ENCODE measurements at regions not wholly inside any gene's neighbourhood (a gene's known extent, or its start where the extent isn't known, plus 50 kb on each side); places are given as distances from the start of the nearest gene placed in this dataset.

GRCh38 chr3:18016366-18016765 is 273.9 kb upstream of the TBC1D5 start:
- Histone ChIP-seq H3K27ac (ENCODE audit: low read depth, low read length) (no peak overlapping the region), H3K9me3 (ENCODE audit: insufficient read depth, low read length) (no peaks in the 10 kb centered on the region), H3F3A (ENCODE audit: insufficient read depth) (no peaks in the 10 kb centered on the region), H3K9ac (ENCODE audit: low read length) (no peak overlapping the region), H3K36me3 (ENCODE audit: low read length) (no peaks in the 10 kb centered on the region), H3K79me2 (ENCODE audit: insufficient read depth, low read length) (no peaks in the 10 kb centered on the region), H3K4me3 (ENCODE audit: insufficient read depth, low read length, poor library complexity, severe bottlenecking) (no peak overlapping the region), H2AFZ (ENCODE audit: low read depth, low read length, severe bottlenecking) (no peak overlapping the region), H4K20me1 (ENCODE audit: low read depth, low read length) (no peaks in the 10 kb centered on the region), H3K9me2 (replicated peaks; ENCODE audit: insufficient read depth, low read length) (no peaks in the 10 kb centered on the region), H3K27me3 (ENCODE audit: low read length) (no peaks in the 10 kb centered on the region), H3K4me2 (ENCODE audit: low read depth, low read length, poor library complexity, severe bottlenecking) (no peak overlapping the region)
- TF ChIP-seq EZH2phosphoT487 (conservative IDR thresholded peaks at IDR 0.05; ENCODE audit: low read length): no peak

GRCh38 chr3:18012933-18013332 is 270.5 kb upstream of the TBC1D5 start:
- Histone ChIP-seq H3K27ac (ENCODE audit: low read depth, low read length) (no peak overlapping the region), H3K9me3 (ENCODE audit: insufficient read depth, low read length) (no peaks in the 10 kb centered on the region), H3K4me3 (ENCODE audit: insufficient read depth, low read length, poor library complexity, severe bottlenecking) (no peak overlapping the region), H3K4me2 (ENCODE audit: low read depth, low read length, poor library complexity, severe bottlenecking) (no peak overlapping the region), H3K9me2 (replicated peaks; ENCODE audit: insufficient read depth, low read length) (no peaks in the 10 kb centered on the region), H3K36me3 (ENCODE audit: low read length) (no peaks in the 10 kb centered on the region), H3K27me3 (ENCODE audit: low read length) (no peaks in the 10 kb centered on the region), H2AFZ (ENCODE audit: low read depth, low read length, severe bottlenecking) (no peak overlapping the region), H3K9ac (ENCODE audit: low read length) (no peak overlapping the region), H3F3A (ENCODE audit: insufficient read depth) (no peaks in the 10 kb centered on the region), H4K20me1 (ENCODE audit: low read depth, low read length) (no peaks in the 10 kb centered on the region), H3K79me2 (ENCODE audit: insufficient read depth, low read length) (no peaks in the 10 kb centered on the region)
- TF ChIP-seq CTCF (IDR thresholded peaks at IDR 0.05; ENCODE audit: insufficient read depth, low read length, poor library complexity, severe bottlenecking): no peak

GRCh38 chr3:18012436-18012835 is 270.0 kb upstream of the TBC1D5 start:
- Histone ChIP-seq H3K27ac (ENCODE audit: low read depth, low read length) (no peak overlapping the region), H3K27me3 (ENCODE audit: low read length) (no peaks in the 10 kb centered on the region), H3K79me2 (ENCODE audit: insufficient read depth, low read length) (no peaks in the 10 kb centered on the region), H2AFZ (ENCODE audit: low read depth, low read length, severe bottlenecking) (no peak overlapping the region), H3K9me2 (replicated peaks; ENCODE audit: insufficient read depth, low read length) (no peaks in the 10 kb centered on the region), H3K4me2 (ENCODE audit: low read depth, low read length, poor library complexity, severe bottlenecking) (no peak overlapping the region), H3F3A (ENCODE audit: insufficient read depth) (no peaks in the 10 kb centered on the region), H3K9ac (ENCODE audit: low read length) (no peak overlapping the region), H4K20me1 (ENCODE audit: low read depth, low read length) (no peaks in the 10 kb centered on the region), H3K36me3 (ENCODE audit: low read length) (no peaks in the 10 kb centered on the region), H3K9me3 (ENCODE audit: insufficient read depth, low read length) (no peaks in the 10 kb centered on the region), H3K4me3 (ENCODE audit: insufficient read depth, low read length, poor library complexity, severe bottlenecking) (no peak overlapping the region)
- TF ChIP-seq CTCF (IDR thresholded peaks at IDR 0.05; ENCODE audit: insufficient read depth, low read length, poor library complexity, severe bottlenecking): no peak
- no peak for TF ChIP-seq EZH2phosphoT487 (conservative IDR thresholded peaks at IDR 0.05; ENCODE audit: low read length)

GRCh38 chr3:18011387-18011786 is 269.0 kb upstream of the TBC1D5 start:
- H3F3A ChIP-seq (ENCODE audit: insufficient read depth): no peaks in the 10 kb centered on the region
- no peak overlapping the region for H3K4me3 ChIP-seq (ENCODE audit: insufficient read depth, low read length, poor library complexity, severe bottlenecking)
- no peaks in the 10 kb centered on the region for H3K27me3 ChIP-seq (ENCODE audit: low read length)
- H3K9me2 ChIP-seq (replicated peaks; ENCODE audit: insufficient read depth, low read length): no peaks in the 10 kb centered on the region
- H3K27ac ChIP-seq (ENCODE audit: low read depth, low read length): no peak overlapping the region
- H3K4me2 ChIP-seq (ENCODE audit: low read depth, low read length, poor library complexity, severe bottlenecking): no peak overlapping the region
- H4K20me1 ChIP-seq (ENCODE audit: low read depth, low read length): no peaks in the 10 kb centered on the region
- H3K79me2 ChIP-seq (ENCODE audit: insufficient read depth, low read length): no peaks in the 10 kb centered on the region
- H3K9ac ChIP-seq (ENCODE audit: low read length): no peak overlapping the region
- H3K9me3 ChIP-seq (ENCODE audit: insufficient read depth, low read length): no peaks in the 10 kb centered on the region
- TF ChIP-seq CTCF (IDR thresholded peaks at IDR 0.05; ENCODE audit: insufficient read depth, low read length, poor library complexity, severe bottlenecking) (no peak), EZH2phosphoT487 (conservative IDR thresholded peaks at IDR 0.05; ENCODE audit: low read length) (no peak)
- no peaks in the 10 kb centered on the region for H3K36me3 ChIP-seq (ENCODE audit: low read length)
- H2AFZ ChIP-seq (ENCODE audit: low read depth, low read length, severe bottlenecking): no peak overlapping the region

All from SU-DHL-6 (cell line).